Breast epithelium (tissue), 3 donors: ENCODE measurements at regions not wholly inside any gene's neighbourhood (a gene's known extent, or its start where the extent isn't known, plus 50 kb on each side); places are given as distances from the start of the nearest gene placed in this dataset.
"Not testable (repeated sequence)": the region's sequence is repeated elsewhere in the genome, so short reads cannot be mapped to it uniquely, and the experiment has no call there.

ENCODE experiments used
- CTCF ChIP-seq, 3 donors: fragments of 450-650 bp; IDR thresholded peaks; one replicate each; pipeline ENCODE4 v1.5.1; 2016 to 2017; ENCODE audit warnings: antibody characterized with exemption in 3 of 3, mild to moderate bottlenecking in 3 of 3, moderate library complexity in 3 of 3
- POLR2A ChIP-seq: fragments of 450-650 bp; IDR thresholded peaks from one replicate; pipeline ENCODE4 v1.6.1; 2016; ENCODE audit warnings: antibody characterized with exemption, mild to moderate bottlenecking, moderate library complexity
- POLR2AphosphoS5 ChIP-seq, 3 donors: sonication (generic); formaldehyde crosslinking; IDR thresholded peaks; one replicate each; pipeline ENCODE4 v1.6.1; 2017; ENCODE audit warnings: antibody characterized with exemption in 3 of 3

DNA sequence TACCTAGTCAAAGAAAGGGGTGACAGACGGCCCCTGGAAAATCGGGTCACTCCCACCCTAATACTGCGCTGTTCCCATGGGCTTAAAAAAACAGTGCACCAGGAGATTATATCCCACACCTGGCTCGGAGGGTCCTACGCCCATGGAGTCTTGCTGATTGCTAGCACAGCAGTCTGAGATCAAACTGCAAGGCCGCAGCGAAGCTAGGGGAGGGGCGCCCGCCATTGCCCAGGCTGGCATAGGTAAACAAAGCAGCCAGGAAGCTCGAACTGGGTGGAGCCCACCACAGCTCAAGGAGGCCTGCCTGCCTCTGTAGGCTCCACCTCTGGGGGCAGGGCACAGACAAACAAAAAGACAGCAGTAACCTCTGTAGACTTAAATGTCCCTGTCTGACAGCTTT is 292.9 kb downstream of the SMAD2 start:
- not testable (repeated sequence) for TF ChIP-seq CTCF (IDR thresholded peaks at IDR 0.05); POLR2AphosphoS5 (IDR thresholded peaks at IDR 0.05); POLR2A
